ENCODE measurements at regions not wholly inside any gene's neighbourhood (a gene's known extent, or its start where the extent isn't known, plus 50 kb on each side); places are given as distances from the start of the nearest gene placed in this dataset.

DNA sequence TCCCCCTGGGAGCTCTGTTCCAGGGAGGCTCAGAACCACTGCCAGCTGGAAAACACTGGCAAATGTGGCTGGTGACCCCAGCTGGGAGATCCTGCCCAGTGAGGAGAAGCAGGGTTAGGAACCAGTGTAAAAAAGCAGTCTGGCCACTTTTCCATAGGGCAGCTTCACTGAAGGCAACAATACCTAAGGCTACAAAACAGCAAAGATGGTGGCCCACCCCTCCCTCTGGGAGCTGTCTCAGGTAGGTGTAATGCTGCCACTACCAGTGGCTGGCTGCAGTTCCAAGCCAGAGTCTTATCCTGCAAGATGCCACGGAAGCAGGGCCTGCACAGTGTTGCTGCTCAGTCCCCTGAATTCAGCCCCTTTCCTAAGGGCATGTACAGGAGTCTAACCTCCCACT lies 50.6 kb upstream of the ANO6 start:
- TF ChIP-seq, protein P1, sequence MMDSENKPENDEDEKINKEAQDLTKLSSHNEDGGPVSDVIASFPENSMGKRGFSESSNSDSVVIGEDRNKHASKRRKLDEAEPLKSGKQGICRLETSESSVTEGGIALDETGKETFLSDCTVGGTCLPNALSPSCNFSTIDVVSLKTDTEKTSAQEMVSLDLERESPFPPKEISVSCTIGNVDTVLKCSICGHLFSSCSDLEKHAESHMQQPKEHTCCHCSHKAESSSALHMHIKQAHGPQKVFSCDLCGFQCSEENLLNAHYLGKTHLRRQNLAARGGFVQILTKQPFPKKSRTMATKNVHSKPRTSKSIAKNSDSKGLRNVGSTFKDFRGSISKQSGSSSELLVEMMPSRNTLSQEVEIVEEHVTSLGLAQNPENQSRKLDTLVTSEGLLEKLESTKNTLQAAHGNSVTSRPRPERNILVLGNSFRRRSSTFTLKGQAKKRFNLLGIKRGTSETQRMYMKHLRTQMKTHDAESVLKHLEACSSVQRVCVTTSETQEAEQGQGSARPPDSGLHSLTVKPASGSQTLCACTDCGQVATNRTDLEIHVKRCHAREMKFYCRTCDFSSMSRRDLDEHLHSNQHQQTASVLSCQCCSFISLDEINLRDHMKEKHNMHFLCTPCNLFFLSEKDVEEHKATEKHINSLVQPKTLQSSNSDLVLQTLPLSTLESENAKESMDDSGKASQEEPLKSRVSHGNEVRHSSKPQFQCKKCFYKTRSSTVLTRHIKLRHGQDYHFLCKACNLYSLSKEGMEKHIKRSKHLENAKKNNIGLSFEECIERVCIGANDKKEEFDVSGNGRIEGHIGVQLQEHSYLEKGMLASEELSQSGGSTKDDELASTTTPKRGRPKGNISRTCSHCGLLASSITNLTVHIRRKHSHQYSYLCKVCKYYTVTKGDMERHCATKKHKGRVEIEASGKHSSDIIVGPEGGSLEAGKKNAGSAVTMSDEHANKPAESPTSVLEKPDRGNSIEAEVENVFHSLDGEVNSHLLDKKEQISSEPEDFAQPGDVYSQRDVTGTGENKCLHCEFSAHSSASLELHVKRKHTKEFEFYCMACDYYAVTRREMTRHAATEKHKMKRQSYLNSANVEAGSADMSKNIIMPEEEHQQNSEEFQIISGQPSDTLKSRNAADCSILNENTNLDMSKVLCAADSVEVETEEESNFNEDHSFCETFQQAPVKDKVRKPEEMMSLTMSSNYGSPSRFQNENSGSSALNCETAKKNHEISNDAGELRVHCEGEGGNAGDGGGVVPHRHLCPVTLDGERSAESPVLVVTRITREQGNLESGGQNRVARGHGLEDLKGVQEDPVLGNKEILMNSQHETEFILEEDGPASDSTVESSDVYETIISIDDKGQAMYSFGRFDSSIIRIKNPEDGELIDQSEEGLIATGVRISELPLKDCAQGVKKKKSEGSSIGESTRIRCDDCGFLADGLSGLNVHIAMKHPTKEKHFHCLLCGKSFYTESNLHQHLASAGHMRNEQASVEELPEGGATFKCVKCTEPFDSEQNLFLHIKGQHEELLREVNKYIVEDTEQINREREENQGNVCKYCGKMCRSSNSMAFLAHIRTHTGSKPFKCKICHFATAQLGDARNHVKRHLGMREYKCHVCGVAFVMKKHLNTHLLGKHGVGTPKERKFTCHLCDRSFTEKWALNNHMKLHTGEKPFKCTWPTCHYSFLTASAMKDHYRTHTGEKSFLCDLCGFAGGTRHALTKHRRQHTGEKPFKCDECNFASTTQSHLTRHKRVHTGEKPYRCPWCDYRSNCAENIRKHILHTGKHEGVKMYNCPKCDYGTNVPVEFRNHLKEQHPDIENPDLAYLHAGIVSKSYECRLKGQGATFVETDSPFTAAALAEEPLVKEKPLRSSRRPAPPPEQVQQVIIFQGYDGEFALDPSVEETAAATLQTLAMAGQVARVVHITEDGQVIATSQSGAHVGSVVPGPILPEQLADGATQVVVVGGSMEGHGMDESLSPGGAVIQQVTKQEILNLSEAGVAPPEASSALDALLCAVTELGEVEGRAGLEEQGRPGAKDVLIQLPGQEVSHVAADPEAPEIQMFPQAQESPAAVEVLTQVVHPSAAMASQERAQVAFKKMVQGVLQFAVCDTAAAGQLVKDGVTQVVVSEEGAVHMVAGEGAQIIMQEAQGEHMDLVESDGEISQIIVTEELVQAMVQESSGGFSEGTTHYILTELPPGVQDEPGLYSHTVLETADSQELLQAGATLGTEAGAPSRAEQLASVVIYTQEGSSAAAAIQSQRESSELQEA (IDR thresholded peaks at IDR 0.05; ENCODE audit: low read depth) = no peak
- TF ChIP-seq, protein P2, sequence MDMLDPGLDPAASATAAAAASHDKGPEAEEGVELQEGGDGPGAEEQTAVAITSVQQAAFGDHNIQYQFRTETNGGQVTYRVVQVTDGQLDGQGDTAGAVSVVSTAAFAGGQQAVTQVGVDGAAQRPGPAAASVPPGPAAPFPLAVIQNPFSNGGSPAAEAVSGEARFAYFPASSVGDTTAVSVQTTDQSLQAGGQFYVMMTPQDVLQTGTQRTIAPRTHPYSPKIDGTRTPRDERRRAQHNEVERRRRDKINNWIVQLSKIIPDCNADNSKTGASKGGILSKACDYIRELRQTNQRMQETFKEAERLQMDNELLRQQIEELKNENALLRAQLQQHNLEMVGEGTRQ (CRISPR knock-in tag; IDR thresholded peaks at IDR 0.05) = no peak
- no peak for TF ChIP-seq BHLHE40 (IDR thresholded peaks at IDR 0.05; ENCODE audit: low read length)
- no peak for TF ChIP-seq TAF1 (IDR thresholded peaks at IDR 0.05; ENCODE audit: control insufficient read depth, extremely low read depth, insufficient read depth, low read length, severe bottlenecking)
- no peak for TF ChIP-seq HDAC1 (IDR thresholded peaks at IDR 0.05)
- TF ChIP-seq, protein P3, sequence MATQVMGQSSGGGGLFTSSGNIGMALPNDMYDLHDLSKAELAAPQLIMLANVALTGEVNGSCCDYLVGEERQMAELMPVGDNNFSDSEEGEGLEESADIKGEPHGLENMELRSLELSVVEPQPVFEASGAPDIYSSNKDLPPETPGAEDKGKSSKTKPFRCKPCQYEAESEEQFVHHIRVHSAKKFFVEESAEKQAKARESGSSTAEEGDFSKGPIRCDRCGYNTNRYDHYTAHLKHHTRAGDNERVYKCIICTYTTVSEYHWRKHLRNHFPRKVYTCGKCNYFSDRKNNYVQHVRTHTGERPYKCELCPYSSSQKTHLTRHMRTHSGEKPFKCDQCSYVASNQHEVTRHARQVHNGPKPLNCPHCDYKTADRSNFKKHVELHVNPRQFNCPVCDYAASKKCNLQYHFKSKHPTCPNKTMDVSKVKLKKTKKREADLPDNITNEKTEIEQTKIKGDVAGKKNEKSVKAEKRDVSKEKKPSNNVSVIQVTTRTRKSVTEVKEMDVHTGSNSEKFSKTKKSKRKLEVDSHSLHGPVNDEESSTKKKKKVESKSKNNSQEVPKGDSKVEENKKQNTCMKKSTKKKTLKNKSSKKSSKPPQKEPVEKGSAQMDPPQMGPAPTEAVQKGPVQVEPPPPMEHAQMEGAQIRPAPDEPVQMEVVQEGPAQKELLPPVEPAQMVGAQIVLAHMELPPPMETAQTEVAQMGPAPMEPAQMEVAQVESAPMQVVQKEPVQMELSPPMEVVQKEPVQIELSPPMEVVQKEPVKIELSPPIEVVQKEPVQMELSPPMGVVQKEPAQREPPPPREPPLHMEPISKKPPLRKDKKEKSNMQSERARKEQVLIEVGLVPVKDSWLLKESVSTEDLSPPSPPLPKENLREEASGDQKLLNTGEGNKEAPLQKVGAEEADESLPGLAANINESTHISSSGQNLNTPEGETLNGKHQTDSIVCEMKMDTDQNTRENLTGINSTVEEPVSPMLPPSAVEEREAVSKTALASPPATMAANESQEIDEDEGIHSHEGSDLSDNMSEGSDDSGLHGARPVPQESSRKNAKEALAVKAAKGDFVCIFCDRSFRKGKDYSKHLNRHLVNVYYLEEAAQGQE (IDR thresholded peaks at IDR 0.05; ENCODE audit: borderline replicate concordance) = no peak
- TF ChIP-seq, protein P3 (CRISPR knock-in tag; IDR thresholded peaks at IDR 0.05; ENCODE audit: low read depth) = no peak
- TF ChIP-seq EP300 (IDR thresholded peaks at IDR 0.05; ENCODE audit: low read length) = no peak
- TF ChIP-seq ARNT (IDR thresholded peaks at IDR 0.05) = no peak
- no peak for TF ChIP-seq TARDBP (IDR thresholded peaks at IDR 0.05)
- TF ChIP-seq STAT5B (CRISPR knock-in tag; IDR thresholded peaks at IDR 0.05) = no peak
- TF ChIP-seq MCM7 (IDR thresholded peaks at IDR 0.05) = no peak
